D721Med (cell line): ENCODE measurements at regions not wholly inside any gene's neighbourhood (a gene's known extent, or its start where the extent isn't known, plus 50 kb on each side); places are given as distances from the start of the nearest gene placed in this dataset.

Experiments
- DNase-seq: peaks from one replicate; pipeline ENCODE4 v3.0.0; 2011; ENCODE audit warnings: low spot score; ENCODE audit not compliant: insufficient read length
- FAIRE-seq: peaks from 2 replicates; lab custom pipeline; 2011; peaks lifted over from hg19 to GRCh38; lab: Jason Lieb, UNC
- CTCF ChIP-seq: IDR thresholded peaks from 2 replicates; pipeline ENCODE4 v1.5.1; 2012; ENCODE audit warnings: mild to moderate bottlenecking, control low read depth; ENCODE audit not compliant: insufficient read depth; ENCODE audit errors: missing control alignments

GRCh38 chr11:129308241-129308865 lies 67.3 kb upstream of the BARX2 start:
- no peak for TF ChIP-seq CTCF
- no peak for FAIRE-seq
- no peak for DNase-seq

- TF ChIP-seq CTCF = no peak
- DNase-seq (no peak), FAIRE-seq (no peak)
These were observed 68.5 kb upstream of the BARX2 start for GRCh38 chr11:129307162-129307561.

- no peak for TF ChIP-seq CTCF
- no peak for DNase-seq
These were observed 73.1 kb upstream of the BARX2 start for GRCh38 chr11:129302386-129303101.

GRCh38 chr11:129300099-129300498 lies 75.5 kb upstream of the BARX2 start:
- TF ChIP-seq CTCF = no peak
- FAIRE-seq = no peak
- DNase-seq = no peak

More at GRCh38 chr11:129302386-129303101, 73.1 kb upstream of the BARX2 start:
- no peak for FAIRE-seq

- no peak for TF ChIP-seq CTCF
- FAIRE-seq = no peak
- DNase-seq = no peak
These were observed 76.7 kb upstream of the BARX2 start for GRCh38 chr11:129298988-129299387.

- DNase-seq = no peak
- FAIRE-seq = no peak
- TF ChIP-seq CTCF = no peak
These were observed 79.9 kb upstream of the BARX2 start for GRCh38 chr11:129295746-129296145.

- no peak for DNase-seq
- TF ChIP-seq CTCF = no peak
- no peak for FAIRE-seq
These were observed 82.9 kb upstream of the BARX2 start for GRCh38 chr11:129292771-129293170.
